ENCODE measurements at regions not wholly inside any gene's neighbourhood (a gene's known extent, or its start where the extent isn't known, plus 50 kb on each side); places are given as distances from the start of the nearest gene placed in this dataset.
"Not testable (repeated sequence)": the region's sequence is repeated elsewhere in the genome, so short reads cannot be mapped to it uniquely, and the experiment has no call there.

- no peak overlapping the region for H3K4me3 Mint-ChIP-seq
- no peak for DNase-seq
- no peaks in the 10 kb centered on the region for H3K9me3 ChIP-seq (ENCODE audit: control insufficient read depth, low read length, poor library complexity, severe bottlenecking)
- ATAC-seq = no peak
- H3K27me3 Mint-ChIP-seq = peaks cover 39% of the 10 kb centered on the region
- H3K27ac Mint-ChIP-seq = no peak overlapping the region
- no peaks in the 10 kb centered on the region for H3K4me1 Mint-ChIP-seq
- H3K36me3 Mint-ChIP-seq (ENCODE audit: low read depth) = no peaks in the 10 kb centered on the region
Observed at GRCh38 chr11:33956611-33957010, 64.7 kb upstream of the LMO2 start.

GRCh38 chr11:33953289-33953688 lies 61.4 kb upstream of the LMO2 start:
- ATAC-seq (no peak), DNase-seq (no peak)
- peaks cover 38% of the 10 kb centered on the region for H3K27me3 Mint-ChIP-seq
- no peaks in the 10 kb centered on the region for H3K4me1 Mint-ChIP-seq
- no peaks in the 10 kb centered on the region for H3K36me3 Mint-ChIP-seq (ENCODE audit: low read depth)
- no peak overlapping the region for H3K4me3 Mint-ChIP-seq
- H3K27ac Mint-ChIP-seq = no peak overlapping the region
- H3K9me3 ChIP-seq (ENCODE audit: control insufficient read depth, low read length, poor library complexity, severe bottlenecking) = no peaks in the 10 kb centered on the region

- ATAC-seq (no peak), DNase-seq (no peak)
- Mint-ChIP-seq H3K27me3 (peaks cover 38% of the 10 kb centered on the region), H3K4me3 (no peak overlapping the region), H3K36me3 (ENCODE audit: low read depth) (no peaks in the 10 kb centered on the region), H3K27ac (no peak overlapping the region), H3K4me1 (no peaks in the 10 kb centered on the region)
- no peaks in the 10 kb centered on the region for H3K9me3 ChIP-seq (ENCODE audit: control insufficient read depth, low read length, poor library complexity, severe bottlenecking)
Observed at GRCh38 chr11:33952805-33953204, 60.9 kb upstream of the LMO2 start.

GRCh38 chr11:33949252-33949913 lies 57.5 kb upstream of the LMO2 start:
- no peak for DNase-seq
- Mint-ChIP-seq H3K36me3 (ENCODE audit: low read depth) (no peaks in the 10 kb centered on the region), H3K4me1 (no peaks in the 10 kb centered on the region), H3K27me3 (peaks cover 26% of the 10 kb centered on the region), H3K4me3 (no peak overlapping the region), H3K27ac (no peak overlapping the region)
- ATAC-seq = no peak
- no peaks in the 10 kb centered on the region for H3K9me3 ChIP-seq (ENCODE audit: control insufficient read depth, low read length, poor library complexity, severe bottlenecking)

- no peaks in the 10 kb centered on the region for H3K4me1 Mint-ChIP-seq
- H3K27me3 Mint-ChIP-seq = peaks cover 21% of the 10 kb centered on the region
- H3K36me3 Mint-ChIP-seq (ENCODE audit: low read depth) = no peaks in the 10 kb centered on the region
- DNase-seq = no peak
- no peak overlapping the region for H3K27ac Mint-ChIP-seq
- no peak overlapping the region for H3K4me3 Mint-ChIP-seq
- ATAC-seq = no peak
- H3K9me3 ChIP-seq (ENCODE audit: control insufficient read depth, low read length, poor library complexity, severe bottlenecking) = no peaks in the 10 kb centered on the region
Observed at GRCh38 chr11:33948494-33948893, 56.6 kb upstream of the LMO2 start.

- H3K27me3 Mint-ChIP-seq = peaks cover 23% of the 10 kb centered on the region
- H3K4me3 Mint-ChIP-seq; H3K27ac Mint-ChIP-seq; H3K4me1 Mint-ChIP-seq; H3K36me3 Mint-ChIP-seq (ENCODE audit: low read depth); DNase-seq; H3K9me3 ChIP-seq (ENCODE audit: control insufficient read depth, low read length, poor library complexity, severe bottlenecking); ATAC-seq: not testable (repeated sequence)
Observed at GRCh38 chr11:33947918-33948317, 56.0 kb upstream of the LMO2 start.

- no peaks in the 10 kb centered on the region for H3K36me3 Mint-ChIP-seq (ENCODE audit: low read depth)
- ATAC-seq (no peak), DNase-seq (no peak)
- no peak overlapping the region for H3K27ac Mint-ChIP-seq
- H3K27me3 Mint-ChIP-seq = peaks cover 24% of the 10 kb centered on the region
- H3K4me1 Mint-ChIP-seq = no peaks in the 10 kb centered on the region
- no peak overlapping the region for H3K4me3 Mint-ChIP-seq
- H3K9me3 ChIP-seq (ENCODE audit: control insufficient read depth, low read length, poor library complexity, severe bottlenecking) = no peaks in the 10 kb centered on the region
Observed at GRCh38 chr11:33946930-33947329, 55.1 kb upstream of the LMO2 start.

GRCh38 chr11:33945481-33946268 lies 53.8 kb upstream of the LMO2 start:
- DNase-seq (no peak), ATAC-seq (no peak)
- H3K27me3 Mint-ChIP-seq = peaks cover 29% of the 10 kb centered on the region
- H3K27ac Mint-ChIP-seq = no peak overlapping the region
- no peaks in the 10 kb centered on the region for H3K4me1 Mint-ChIP-seq
- no peaks in the 10 kb centered on the region for H3K9me3 ChIP-seq (ENCODE audit: control insufficient read depth, low read length, poor library complexity, severe bottlenecking)
- no peak overlapping the region for H3K4me3 Mint-ChIP-seq
- no peaks in the 10 kb centered on the region for H3K36me3 Mint-ChIP-seq (ENCODE audit: low read depth)

- no peak for ATAC-seq
- no peaks in the 10 kb centered on the region for H3K9me3 ChIP-seq (ENCODE audit: control insufficient read depth, low read length, poor library complexity, severe bottlenecking)
- Mint-ChIP-seq H3K36me3 (ENCODE audit: low read depth) (no peaks in the 10 kb centered on the region), H3K27me3 (peaks cover 24% of the 10 kb centered on the region), H3K4me1 (no peaks in the 10 kb centered on the region), H3K27ac (no peak overlapping the region), H3K4me3 (no peak overlapping the region)
- DNase-seq = no peak
Observed at GRCh38 chr11:33944693-33945424, 53.0 kb upstream of the LMO2 start.

- Mint-ChIP-seq H3K4me1 (no peaks in the 10 kb centered on the region), H3K4me3 (no peak overlapping the region), H3K27ac (no peak overlapping the region), H3K36me3 (ENCODE audit: low read depth) (no peaks in the 10 kb centered on the region), H3K27me3 (peaks cover 19% of the 10 kb centered on the region)
- ATAC-seq = no peak
- no peak for DNase-seq
- H3K9me3 ChIP-seq (ENCODE audit: control insufficient read depth, low read length, poor library complexity, severe bottlenecking) = no peaks in the 10 kb centered on the region
Observed at GRCh38 chr11:33944345-33944692, 52.4 kb upstream of the LMO2 start.

- no peak overlapping the region for H3K27ac Mint-ChIP-seq
- no peaks in the 10 kb centered on the region for H3K4me1 Mint-ChIP-seq
- peaks cover 24% of the 10 kb centered on the region for H3K27me3 Mint-ChIP-seq
- DNase-seq (no peak), ATAC-seq (no peak)
- H3K36me3 Mint-ChIP-seq (ENCODE audit: low read depth) = no peaks in the 10 kb centered on the region
- no peaks in the 10 kb centered on the region for H3K9me3 ChIP-seq (ENCODE audit: control insufficient read depth, low read length, poor library complexity, severe bottlenecking)
- H3K4me3 Mint-ChIP-seq = no peak overlapping the region
Observed at GRCh38 chr11:33942954-33943353, 51.1 kb upstream of the LMO2 start.

- no peak overlapping the region for H3K4me3 Mint-ChIP-seq
- no peaks in the 10 kb centered on the region for H3K9me3 ChIP-seq (ENCODE audit: control insufficient read depth, low read length, poor library complexity, severe bottlenecking)
- peaks cover 37% of the 10 kb centered on the region for H3K27me3 Mint-ChIP-seq
- H3K36me3 Mint-ChIP-seq (ENCODE audit: low read depth) = no peaks in the 10 kb centered on the region
- no peak for DNase-seq
- no peaks in the 10 kb centered on the region for H3K4me1 Mint-ChIP-seq
- no peak for ATAC-seq
- no peak overlapping the region for H3K27ac Mint-ChIP-seq
Observed at GRCh38 chr11:33941637-33942160, 49.8 kb upstream of the LMO2 start.
